ENCODE measurements at regions not wholly inside any gene's neighbourhood (a gene's known extent, or its start where the extent isn't known, plus 50 kb on each side); places are given as distances from the start of the nearest gene placed in this dataset.

- no peak for DNase-seq
Observed at GRCh38 chr18:75358928-75359327, 68.6 kb downstream of the SMIM21 start.

- no peak for DNase-seq
Observed at GRCh38 chr18:75353357-75353756, 74.1 kb downstream of the SMIM21 start.

GRCh38 chr18:75351409-75351808 is 76.1 kb downstream of the SMIM21 start:
- no peak for DNase-seq

GRCh38 chr18:75350857-75351256 is 76.6 kb downstream of the SMIM21 start:
- DNase-seq = no peak

- DNase-seq = no peak
Observed at GRCh38 chr18:75350512-75350839, 77.0 kb downstream of the SMIM21 start.

GRCh38 chr18:75349668-75350511 is 77.6 kb downstream of the SMIM21 start:
- DNase-seq = no peak

GRCh38 chr18:75346671-75347070 is 80.8 kb downstream of the SMIM21 start:
- no peak for DNase-seq

GRCh38 chr18:75344615-75345014 is 82.9 kb downstream of the SMIM21 start:
- no peak for DNase-seq

GRCh38 chr18:75344161-75344560 is 83.3 kb downstream of the SMIM21 start:
- DNase-seq = no peak

GRCh38 chr18:75343389-75343788 is 84.1 kb downstream of the SMIM21 start:
- no peak for DNase-seq

GRCh38 chr18:75341897-75342296 is 85.6 kb downstream of the SMIM21 start:
- no peak for DNase-seq

GRCh38 chr18:75341267-75341666 is 86.2 kb downstream of the SMIM21 start:
- peak in 5 of 58 donors; percentile 3 to 12 (median 4) for DNase-seq

- DNase-seq = peak in 2 of 58 donors; percentile 3 to 7
Observed at GRCh38 chr18:75339936-75340605, 87.4 kb downstream of the SMIM21 start.
